ENCODE measurements at regions not wholly inside any gene's neighbourhood (a gene's known extent, or its start where the extent isn't known, plus 50 kb on each side); places are given as distances from the start of the nearest gene placed in this dataset.
A peak's percentile ranks its signal among the peaks of the same experiment; 100 is the strongest.
"Not testable (repeated sequence)": the region's sequence is repeated elsewhere in the genome, so short reads cannot be mapped to it uniquely, and the experiment has no call there.

DNA sequence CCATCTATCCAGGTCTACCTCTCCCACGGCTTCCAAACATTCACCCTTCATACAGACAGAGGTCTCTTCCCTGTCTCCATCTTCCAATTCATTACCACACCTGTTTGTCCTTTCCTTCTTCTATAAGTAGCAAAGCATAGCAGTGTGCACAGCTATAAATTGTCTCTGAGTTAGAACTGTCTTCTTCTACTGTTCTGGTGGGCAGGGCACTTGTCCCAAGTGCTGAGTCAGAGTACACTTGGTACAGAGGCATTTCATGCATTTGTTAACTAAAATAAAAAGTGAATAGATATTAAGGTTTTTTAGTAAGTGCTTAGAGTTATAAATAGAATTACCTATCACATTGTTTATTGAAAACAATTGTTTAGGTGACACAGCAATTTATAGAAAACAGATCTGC, 150.1 kb upstream of the CCDC54 start:
- no peak overlapping the region for H3K27ac ChIP-seq (ENCODE audit: low read length)

DNA sequence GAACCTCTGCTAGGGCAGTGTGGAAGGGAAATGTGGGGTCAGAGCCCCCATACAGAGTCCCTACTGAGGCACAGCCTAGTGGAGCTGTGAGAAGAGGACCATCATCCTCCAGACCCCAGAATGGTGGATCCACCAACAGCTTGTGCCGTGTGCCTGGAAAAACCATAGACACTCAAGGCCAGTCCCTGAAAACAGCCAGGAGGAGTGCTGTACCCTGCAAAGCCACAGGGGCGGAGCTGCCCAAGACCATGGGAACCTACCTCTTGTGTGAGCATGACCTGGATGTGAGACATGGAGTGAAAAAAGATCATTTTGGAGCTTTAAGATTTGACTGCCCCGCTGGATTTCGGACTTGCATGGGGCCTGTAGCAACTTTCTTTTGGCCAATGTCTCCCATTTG, 143.4 kb upstream of the CCDC54 start:
- H3K9me3 ChIP-seq (ENCODE audit: insufficient read depth, low read length); H4K20me1 ChIP-seq (ENCODE audit: insufficient read depth, low read length); H3K27ac ChIP-seq (ENCODE audit: low read length); H3K4me1 ChIP-seq (ENCODE audit: low read length); H3K9ac ChIP-seq (ENCODE audit: low read length); H3K4me3 ChIP-seq (ENCODE audit: low read length); H3K27me3 ChIP-seq (ENCODE audit: low read depth, low read length); H3K79me2 ChIP-seq (ENCODE audit: low read length); H3K4me2 ChIP-seq (ENCODE audit: low read length); H2AFZ ChIP-seq (ENCODE audit: low read depth, low read length); H3K36me3 ChIP-seq (replicated peaks; ENCODE audit: low read depth, low read length): not testable (repeated sequence)

More for the DNA sequence above, 150.1 kb upstream of the CCDC54 start:
- no peak overlapping the region for H3K4me3 ChIP-seq (ENCODE audit: low read length)
- H3K9ac ChIP-seq (ENCODE audit: low read length) = no peak overlapping the region
- no peaks in the 10 kb centered on the region for H3K4me1 ChIP-seq (ENCODE audit: low read length)
- H3K4me2 ChIP-seq (ENCODE audit: low read length) = no peak overlapping the region
- no peak for TF ChIP-seq EZH2phosphoT487 (IDR thresholded peaks at IDR 0.05; ENCODE audit: low read depth)
- TF ChIP-seq, protein P1, sequence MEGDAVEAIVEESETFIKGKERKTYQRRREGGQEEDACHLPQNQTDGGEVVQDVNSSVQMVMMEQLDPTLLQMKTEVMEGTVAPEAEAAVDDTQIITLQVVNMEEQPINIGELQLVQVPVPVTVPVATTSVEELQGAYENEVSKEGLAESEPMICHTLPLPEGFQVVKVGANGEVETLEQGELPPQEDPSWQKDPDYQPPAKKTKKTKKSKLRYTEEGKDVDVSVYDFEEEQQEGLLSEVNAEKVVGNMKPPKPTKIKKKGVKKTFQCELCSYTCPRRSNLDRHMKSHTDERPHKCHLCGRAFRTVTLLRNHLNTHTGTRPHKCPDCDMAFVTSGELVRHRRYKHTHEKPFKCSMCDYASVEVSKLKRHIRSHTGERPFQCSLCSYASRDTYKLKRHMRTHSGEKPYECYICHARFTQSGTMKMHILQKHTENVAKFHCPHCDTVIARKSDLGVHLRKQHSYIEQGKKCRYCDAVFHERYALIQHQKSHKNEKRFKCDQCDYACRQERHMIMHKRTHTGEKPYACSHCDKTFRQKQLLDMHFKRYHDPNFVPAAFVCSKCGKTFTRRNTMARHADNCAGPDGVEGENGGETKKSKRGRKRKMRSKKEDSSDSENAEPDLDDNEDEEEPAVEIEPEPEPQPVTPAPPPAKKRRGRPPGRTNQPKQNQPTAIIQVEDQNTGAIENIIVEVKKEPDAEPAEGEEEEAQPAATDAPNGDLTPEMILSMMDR (IDR thresholded peaks at IDR 0.05; ENCODE audit: low read depth, low read length) = no peak
- H3K9me3 ChIP-seq (ENCODE audit: insufficient read depth, low read length) = no peaks in the 10 kb centered on the region
- no peaks in the 10 kb centered on the region for H4K20me1 ChIP-seq (ENCODE audit: insufficient read depth, low read length)
- H3K36me3 ChIP-seq (replicated peaks; ENCODE audit: low read depth, low read length) = no peaks in the 10 kb centered on the region
- H2AFZ ChIP-seq (ENCODE audit: low read depth, low read length) = no peak overlapping the region
- H3K79me2 ChIP-seq (ENCODE audit: low read length) = no peaks in the 10 kb centered on the region
- H3K27me3 ChIP-seq (ENCODE audit: low read depth, low read length) = no peaks in the 10 kb centered on the region; the same call in 1 of the 2 replicates

DNA sequence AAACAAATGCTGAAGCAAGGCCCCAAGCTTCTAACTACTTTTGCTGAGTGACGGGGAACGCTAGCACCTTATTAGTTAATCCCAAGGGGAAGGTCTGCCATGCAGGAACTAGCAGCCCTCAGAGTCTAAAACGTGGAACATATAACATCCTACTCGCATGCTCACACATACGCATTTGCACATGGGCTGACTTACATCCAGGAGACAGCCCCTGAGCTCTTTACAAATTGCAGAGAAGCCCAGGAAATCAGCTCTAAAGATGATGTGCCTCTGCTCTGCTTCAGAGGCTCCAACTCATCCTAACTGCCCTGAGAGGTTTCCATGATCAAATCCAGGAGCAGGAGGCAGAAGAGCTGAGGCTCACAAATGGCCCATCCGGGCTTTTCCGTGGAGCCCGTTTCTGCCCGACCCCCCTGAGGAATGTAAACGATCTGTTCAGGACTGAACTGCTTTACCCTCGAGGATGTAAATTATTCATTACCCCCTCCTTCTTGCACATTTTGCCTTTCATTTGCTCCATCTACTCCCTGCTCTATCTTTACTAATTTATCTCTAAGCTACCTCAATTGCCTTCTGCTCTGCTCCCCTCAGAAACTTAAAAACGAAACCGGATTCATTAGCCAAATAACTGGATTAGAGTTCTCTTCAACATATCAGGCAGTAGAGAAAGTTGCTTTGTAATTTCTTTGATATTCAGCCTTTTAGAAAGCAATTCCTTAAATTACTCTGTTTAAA, 141.9 kb upstream of the CCDC54 start:
- no peaks in the 10 kb centered on the region for H3K36me3 ChIP-seq (replicated peaks; ENCODE audit: low read depth, low read length)
- peak overlapping the region; percentile 64 for H3K9ac ChIP-seq (ENCODE audit: low read length)
- TF ChIP-seq, protein P1 (IDR thresholded peaks at IDR 0.05; ENCODE audit: low read depth, low read length) = no peak
- TF ChIP-seq EZH2phosphoT487 (IDR thresholded peaks at IDR 0.05; ENCODE audit: low read depth) = no peak
- H3K27me3 ChIP-seq (ENCODE audit: low read depth, low read length) = no peaks in the 10 kb centered on the region; the same call in 1 of the 2 replicates
- peaks cover 14% of the 10 kb centered on the region for H3K4me1 ChIP-seq (ENCODE audit: low read length)
- no peaks in the 10 kb centered on the region for H3K79me2 ChIP-seq (ENCODE audit: low read length)
- no peak overlapping the region for H3K27ac ChIP-seq (ENCODE audit: low read length)
- peak overlapping the region; percentile 98 for H2AFZ ChIP-seq (ENCODE audit: low read depth, low read length)
- peak overlapping the region; percentile 98 for H3K4me2 ChIP-seq (ENCODE audit: low read length)
- no peaks in the 10 kb centered on the region for H4K20me1 ChIP-seq (ENCODE audit: insufficient read depth, low read length)
- H3K4me3 ChIP-seq (ENCODE audit: low read length) = peak overlapping the region; percentile 89
- no peaks in the 10 kb centered on the region for H3K9me3 ChIP-seq (ENCODE audit: insufficient read depth, low read length)

DNA sequence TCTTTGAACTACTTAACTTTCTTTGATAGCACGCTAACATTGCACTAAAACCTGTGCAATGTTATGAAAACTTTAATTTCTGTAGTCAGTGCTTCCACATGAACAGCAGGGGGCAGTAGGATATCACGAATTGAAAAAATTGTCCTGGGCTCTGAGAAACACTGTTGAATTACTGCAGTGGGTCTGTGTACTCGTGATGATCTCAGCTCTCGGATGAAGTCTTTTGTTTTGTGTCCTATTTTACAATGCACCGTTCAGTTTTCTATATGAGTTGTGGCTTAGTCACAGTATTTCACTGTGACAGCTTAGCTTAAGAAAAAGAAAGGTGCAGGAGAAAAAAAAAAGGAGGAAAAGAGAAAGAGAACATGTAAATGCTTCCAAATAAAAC, 141.3 kb upstream of the CCDC54 start:
- Histone ChIP-seq H3K4me3 (ENCODE audit: low read length) (peak overlapping the region; percentile 89), H3K9ac (ENCODE audit: low read length) (peak overlapping the region; percentile 64)

More for the DNA sequence above, 141.3 kb upstream of the CCDC54 start:
- Histone ChIP-seq H2AFZ (ENCODE audit: low read depth, low read length) (peak overlapping the region; percentile 98), H3K4me2 (ENCODE audit: low read length) (peak overlapping the region; percentile 98), H3K27me3 (ENCODE audit: low read depth, low read length) (no peaks in the 10 kb centered on the region; the same call in 1 of the 2 replicates), H3K36me3 (replicated peaks; ENCODE audit: low read depth, low read length) (no peaks in the 10 kb centered on the region), H3K4me1 (ENCODE audit: low read length) (peaks cover 14% of the 10 kb centered on the region), H3K79me2 (ENCODE audit: low read length) (no peaks in the 10 kb centered on the region), H3K9me3 (ENCODE audit: insufficient read depth, low read length) (no peaks in the 10 kb centered on the region), H4K20me1 (ENCODE audit: insufficient read depth, low read length) (no peaks in the 10 kb centered on the region), H3K27ac (ENCODE audit: low read length) (no peak overlapping the region)
- no peak for TF ChIP-seq EZH2phosphoT487 (IDR thresholded peaks at IDR 0.05; ENCODE audit: low read depth)
- TF ChIP-seq, protein P1 (IDR thresholded peaks at IDR 0.05; ENCODE audit: low read depth, low read length) = peak; percentile 96
